ENCODE measurements at regions not wholly inside any gene's neighbourhood (a gene's known extent, or its start where the extent isn't known, plus 50 kb on each side); places are given as distances from the start of the nearest gene placed in this dataset.

DNA sequence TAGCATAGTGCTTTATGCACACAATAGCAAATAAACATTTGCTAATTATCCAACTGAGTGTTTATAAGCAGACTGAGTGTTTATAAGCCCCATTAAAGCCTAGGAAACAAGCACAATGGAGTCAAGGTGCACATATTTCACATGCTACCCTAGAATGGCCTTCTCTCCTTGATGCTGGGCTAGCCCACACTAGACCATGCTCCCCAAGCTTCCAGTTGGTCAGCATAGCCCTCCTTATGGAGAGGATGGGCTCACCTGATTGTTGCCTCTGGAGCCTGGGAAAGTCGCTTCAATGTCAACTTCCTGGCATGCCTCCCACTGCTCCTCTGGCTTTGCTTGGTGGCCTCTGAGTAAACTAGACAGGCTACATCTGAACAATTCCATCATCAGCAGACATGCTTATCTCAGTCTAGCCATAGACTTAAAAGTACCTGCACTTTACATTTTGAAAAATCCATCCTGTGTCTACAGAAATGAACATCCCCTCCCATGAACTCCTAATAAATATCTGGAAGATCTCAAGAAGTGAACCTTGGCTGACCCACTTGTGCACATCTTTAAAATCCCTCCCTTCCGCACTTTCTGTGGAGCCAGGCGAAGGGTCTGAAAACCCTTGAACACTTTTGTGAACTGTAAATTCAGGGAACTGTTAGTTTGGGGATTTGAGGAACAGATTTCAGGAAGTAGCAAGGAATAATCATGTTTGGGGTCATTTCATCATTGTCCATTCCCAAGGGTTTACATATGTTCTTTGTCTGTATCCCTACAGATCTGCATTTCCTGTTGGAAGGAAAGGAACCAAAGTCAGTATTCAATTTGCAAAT lies 486.6 kb downstream of the ARHGEF28 start:
- TF ChIP-seq, protein P1, sequence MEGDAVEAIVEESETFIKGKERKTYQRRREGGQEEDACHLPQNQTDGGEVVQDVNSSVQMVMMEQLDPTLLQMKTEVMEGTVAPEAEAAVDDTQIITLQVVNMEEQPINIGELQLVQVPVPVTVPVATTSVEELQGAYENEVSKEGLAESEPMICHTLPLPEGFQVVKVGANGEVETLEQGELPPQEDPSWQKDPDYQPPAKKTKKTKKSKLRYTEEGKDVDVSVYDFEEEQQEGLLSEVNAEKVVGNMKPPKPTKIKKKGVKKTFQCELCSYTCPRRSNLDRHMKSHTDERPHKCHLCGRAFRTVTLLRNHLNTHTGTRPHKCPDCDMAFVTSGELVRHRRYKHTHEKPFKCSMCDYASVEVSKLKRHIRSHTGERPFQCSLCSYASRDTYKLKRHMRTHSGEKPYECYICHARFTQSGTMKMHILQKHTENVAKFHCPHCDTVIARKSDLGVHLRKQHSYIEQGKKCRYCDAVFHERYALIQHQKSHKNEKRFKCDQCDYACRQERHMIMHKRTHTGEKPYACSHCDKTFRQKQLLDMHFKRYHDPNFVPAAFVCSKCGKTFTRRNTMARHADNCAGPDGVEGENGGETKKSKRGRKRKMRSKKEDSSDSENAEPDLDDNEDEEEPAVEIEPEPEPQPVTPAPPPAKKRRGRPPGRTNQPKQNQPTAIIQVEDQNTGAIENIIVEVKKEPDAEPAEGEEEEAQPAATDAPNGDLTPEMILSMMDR (IDR thresholded peaks at IDR 0.05) = no peak

GRCh38 chr5:74111764-74112163 lies 485.8 kb downstream of the ARHGEF28 start:
- TF ChIP-seq, protein P1 (IDR thresholded peaks at IDR 0.05) = no peak

DNA sequence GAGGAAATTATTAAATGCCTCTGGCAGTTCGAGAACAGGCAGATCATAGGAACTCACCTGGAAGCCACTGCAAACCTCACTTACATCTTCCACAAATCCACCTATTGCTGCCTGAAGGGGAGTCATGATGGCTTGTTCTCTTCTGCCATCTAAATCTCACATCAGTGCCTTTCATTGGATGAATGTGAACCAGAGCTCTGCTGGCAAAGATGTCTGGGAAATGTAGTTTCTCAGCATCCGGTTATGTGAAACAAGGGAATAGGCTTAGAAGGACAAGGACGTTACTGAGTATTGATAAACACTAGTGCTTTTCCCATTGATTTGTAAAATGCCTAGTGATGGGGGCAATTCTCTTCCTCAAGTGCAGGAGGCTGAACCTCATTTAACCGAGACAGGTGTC lies 483.3 kb downstream of the ARHGEF28 start:
- TF ChIP-seq, protein P1 (IDR thresholded peaks at IDR 0.05) = no peak

- TF ChIP-seq, protein P1 (IDR thresholded peaks at IDR 0.05) = no peak
These were observed 481.9 kb downstream of the ARHGEF28 start for GRCh38 chr5:74107899-74108298.

GRCh38 chr5:74105126-74105780 lies 479.3 kb downstream of the ARHGEF28 start:
- TF ChIP-seq, protein P1 (IDR thresholded peaks at IDR 0.05) = no peak

- TF ChIP-seq, protein P1 (IDR thresholded peaks at IDR 0.05) = no peak
These were observed 477.4 kb downstream of the ARHGEF28 start for GRCh38 chr5:74103131-74104023.

- TF ChIP-seq, protein P1 (IDR thresholded peaks at IDR 0.05) = no peak
These were observed 474.3 kb downstream of the ARHGEF28 start for GRCh38 chr5:74100268-74100665.

Measured in LNCAP (cell line).